NCI-H345 treated with DMSO at 0.1 percent for 48 hours (cell line): ENCODE measurements at regions not wholly inside any gene's neighbourhood (a gene's known extent, or its start where the extent isn't known, plus 50 kb on each side); places are given as distances from the start of the nearest gene placed in this dataset.

ENCODE experiments used
- DNase-seq: peaks from one replicate; lab custom pipeline; 2025; ENCODE audit not compliant: unreplicated experiment; lab: John Stamatoyannopoulos, UW

- no peak for DNase-seq
These were observed 284.1 kb downstream of the BTG1 start for GRCh38 chr12:91861554-91861953.

GRCh38 chr12:91859347-91859746, 286.3 kb downstream of the BTG1 start:
- DNase-seq: no peak

GRCh38 chr12:91857813-91858542, 287.7 kb downstream of the BTG1 start:
- no peak for DNase-seq

GRCh38 chr12:91854725-91855124, 290.9 kb downstream of the BTG1 start:
- no peak for DNase-seq

GRCh38 chr12:91853350-91854127, 292.1 kb downstream of the BTG1 start:
- DNase-seq: no peak

GRCh38 chr12:91852634-91853033, 293.0 kb downstream of the BTG1 start:
- no peak for DNase-seq

GRCh38 chr12:91851741-91852477, 293.7 kb downstream of the BTG1 start:
- DNase-seq: no peak

GRCh38 chr12:91846466-91847055, 299.1 kb downstream of the BTG1 start:
- DNase-seq: no peak

GRCh38 chr12:91845365-91845764, 300.3 kb downstream of the BTG1 start:
- no peak for DNase-seq

- no peak for DNase-seq
These were observed 303.8 kb downstream of the BTG1 start for GRCh38 chr12:91841822-91842221.

GRCh38 chr12:91836696-91837095, 308.9 kb downstream of the BTG1 start:
- no peak for DNase-seq

- no peak for DNase-seq
These were observed 309.4 kb downstream of the BTG1 start for GRCh38 chr12:91836264-91836663.

GRCh38 chr12:91835693-91836092, 310.0 kb downstream of the BTG1 start:
- DNase-seq: no peak

GRCh38 chr12:91833780-91834359, 311.8 kb downstream of the BTG1 start:
- DNase-seq: no peak

GRCh38 chr12:91825999-91826398, 319.6 kb downstream of the BTG1 start:
- no peak for DNase-seq

- no peak for DNase-seq
These were observed 320.7 kb downstream of the BTG1 start for GRCh38 chr12:91824991-91825390.

- peak; percentile 6 for DNase-seq
These were observed 326.6 kb downstream of the BTG1 start for GRCh38 chr12:91819132-91819447.

GRCh38 chr12:91818227-91819131, 327.2 kb downstream of the BTG1 start:
- DNase-seq: peak; percentile 32

GRCh38 chr12:91817517-91817916, 328.1 kb downstream of the BTG1 start:
- no peak for DNase-seq

GRCh38 chr12:91813701-91814100, 331.9 kb downstream of the BTG1 start:
- no peak for DNase-seq
